ENCODE measurements at regions not wholly inside any gene's neighbourhood (a gene's known extent, or its start where the extent isn't known, plus 50 kb on each side); places are given as distances from the start of the nearest gene placed in this dataset.

DNA sequence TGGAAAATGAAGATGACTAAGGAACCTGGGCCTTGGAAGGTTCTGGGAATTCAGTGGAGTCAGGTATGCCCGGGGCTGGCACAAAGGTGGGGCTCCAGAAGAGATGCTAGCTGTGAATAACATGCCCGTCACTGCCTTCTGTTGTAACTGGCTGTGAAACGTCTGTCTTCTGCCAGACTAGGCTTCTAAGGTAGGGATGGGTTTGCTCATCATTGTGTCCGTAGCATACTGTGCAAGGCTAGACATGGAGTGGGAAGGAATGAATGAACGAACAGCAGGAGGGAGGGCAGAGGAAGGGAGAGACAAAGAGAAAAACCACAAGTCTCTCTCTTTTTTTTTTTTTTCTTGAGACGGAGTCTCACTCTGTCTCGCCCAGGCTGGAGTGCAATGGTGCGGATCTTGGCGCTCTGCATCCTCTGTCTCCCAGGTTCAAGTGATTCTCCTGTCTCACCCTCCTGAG, 327.4 kb downstream of the MN1 start:
- TF ChIP-seq, protein P1, sequence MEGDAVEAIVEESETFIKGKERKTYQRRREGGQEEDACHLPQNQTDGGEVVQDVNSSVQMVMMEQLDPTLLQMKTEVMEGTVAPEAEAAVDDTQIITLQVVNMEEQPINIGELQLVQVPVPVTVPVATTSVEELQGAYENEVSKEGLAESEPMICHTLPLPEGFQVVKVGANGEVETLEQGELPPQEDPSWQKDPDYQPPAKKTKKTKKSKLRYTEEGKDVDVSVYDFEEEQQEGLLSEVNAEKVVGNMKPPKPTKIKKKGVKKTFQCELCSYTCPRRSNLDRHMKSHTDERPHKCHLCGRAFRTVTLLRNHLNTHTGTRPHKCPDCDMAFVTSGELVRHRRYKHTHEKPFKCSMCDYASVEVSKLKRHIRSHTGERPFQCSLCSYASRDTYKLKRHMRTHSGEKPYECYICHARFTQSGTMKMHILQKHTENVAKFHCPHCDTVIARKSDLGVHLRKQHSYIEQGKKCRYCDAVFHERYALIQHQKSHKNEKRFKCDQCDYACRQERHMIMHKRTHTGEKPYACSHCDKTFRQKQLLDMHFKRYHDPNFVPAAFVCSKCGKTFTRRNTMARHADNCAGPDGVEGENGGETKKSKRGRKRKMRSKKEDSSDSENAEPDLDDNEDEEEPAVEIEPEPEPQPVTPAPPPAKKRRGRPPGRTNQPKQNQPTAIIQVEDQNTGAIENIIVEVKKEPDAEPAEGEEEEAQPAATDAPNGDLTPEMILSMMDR (IDR thresholded peaks at IDR 0.05), result no peak
- Histone ChIP-seq H3K9me3 (no peaks in the 10 kb centered on the region), H3K27me3 (peaks cover 9% of the 10 kb centered on the region), H3K27ac (no peak overlapping the region), H3K4me3 (ENCODE audit: low read depth in 1 of 2, low read length in 1 of 2) (no peak overlapping the region), H3K36me3 (no peaks in the 10 kb centered on the region), H3K4me1 (ENCODE audit: control insufficient read depth in 1 of 2, insufficient read depth in 1 of 2, low read depth in 1 of 2, low read length in 1 of 2) (no peaks in the 10 kb centered on the region)

DNA sequence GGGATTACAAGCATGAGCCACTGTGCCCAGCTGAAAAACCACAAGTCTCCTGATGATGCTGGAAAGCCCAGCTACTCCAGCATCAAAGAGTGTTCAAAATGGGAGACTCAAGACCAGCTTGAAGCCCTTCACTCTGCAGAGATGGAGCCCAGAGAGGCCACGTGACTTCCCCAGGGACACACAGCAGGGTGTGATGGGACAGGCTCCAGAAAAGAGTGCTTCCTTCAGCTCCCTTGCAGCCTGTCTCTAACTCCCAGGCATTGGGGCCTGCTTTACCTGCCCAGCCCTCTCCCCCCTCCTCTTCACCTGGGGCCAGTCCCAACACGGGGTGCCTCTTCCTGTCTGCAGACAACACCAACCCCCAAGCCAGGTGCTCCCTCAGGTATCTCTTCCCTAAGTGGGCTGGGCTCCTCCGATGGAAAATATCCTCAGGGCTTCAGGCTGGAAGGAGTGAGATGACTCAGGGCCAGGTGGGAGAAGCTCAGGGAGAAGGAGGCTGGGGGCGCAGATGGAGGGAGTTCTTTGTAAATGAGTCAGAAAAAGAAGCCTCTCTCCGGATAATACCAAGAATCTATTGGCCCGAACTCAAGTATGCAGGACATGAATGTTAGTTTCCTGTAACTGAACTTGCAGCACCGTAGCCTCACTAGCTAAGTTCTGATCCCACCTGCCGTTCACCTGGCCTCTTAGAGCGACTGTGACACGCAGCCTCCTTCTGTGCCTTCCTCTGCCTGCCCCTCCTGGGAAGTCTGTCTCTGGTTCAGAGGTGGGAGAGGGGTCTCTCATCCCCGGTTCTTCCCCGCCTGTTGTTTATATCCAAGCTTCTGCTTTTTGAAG, 326.6 kb downstream of the MN1 start:
- Histone ChIP-seq H3K4me1 (ENCODE audit: control insufficient read depth in 1 of 2, insufficient read depth in 1 of 2, low read depth in 1 of 2, low read length in 1 of 2) (no peaks in the 10 kb centered on the region), H3K36me3 (no peaks in the 10 kb centered on the region), H3K9me3 (no peaks in the 10 kb centered on the region), H3K4me3 (ENCODE audit: low read depth in 1 of 2, low read length in 1 of 2) (no peak overlapping the region), H3K27ac (no peak overlapping the region), H3K27me3 (peaks cover 9% of the 10 kb centered on the region)
- TF ChIP-seq, protein P1 (IDR thresholded peaks at IDR 0.05), result no peak

DNA sequence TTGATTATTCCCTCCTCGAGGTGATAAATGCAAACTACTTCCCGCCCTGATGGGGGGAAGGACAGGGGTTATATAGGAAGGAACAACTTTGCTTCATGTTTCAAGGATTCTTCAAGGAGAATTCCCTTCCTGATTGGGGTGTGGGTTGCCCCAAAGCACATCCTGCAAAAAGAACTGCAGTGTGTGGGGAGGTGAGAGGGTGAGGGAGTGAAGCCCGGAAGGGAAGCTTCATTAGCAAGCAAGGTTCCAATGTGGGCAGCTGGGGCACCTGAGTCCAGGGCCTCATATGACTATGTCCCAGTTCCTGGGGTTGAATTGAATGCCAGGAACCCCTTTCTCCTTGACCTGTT, 326.0 kb downstream of the MN1 start:
- Histone ChIP-seq H3K4me3 (ENCODE audit: low read depth in 1 of 2, low read length in 1 of 2) (no peak overlapping the region), H3K27ac (no peak overlapping the region), H3K9me3 (no peaks in the 10 kb centered on the region), H3K36me3 (no peaks in the 10 kb centered on the region), H3K27me3 (peaks cover 9% of the 10 kb centered on the region), H3K4me1 (ENCODE audit: control insufficient read depth in 1 of 2, insufficient read depth in 1 of 2, low read depth in 1 of 2, low read length in 1 of 2) (no peaks in the 10 kb centered on the region)
- TF ChIP-seq, protein P1 (IDR thresholded peaks at IDR 0.05), result no peak

DNA sequence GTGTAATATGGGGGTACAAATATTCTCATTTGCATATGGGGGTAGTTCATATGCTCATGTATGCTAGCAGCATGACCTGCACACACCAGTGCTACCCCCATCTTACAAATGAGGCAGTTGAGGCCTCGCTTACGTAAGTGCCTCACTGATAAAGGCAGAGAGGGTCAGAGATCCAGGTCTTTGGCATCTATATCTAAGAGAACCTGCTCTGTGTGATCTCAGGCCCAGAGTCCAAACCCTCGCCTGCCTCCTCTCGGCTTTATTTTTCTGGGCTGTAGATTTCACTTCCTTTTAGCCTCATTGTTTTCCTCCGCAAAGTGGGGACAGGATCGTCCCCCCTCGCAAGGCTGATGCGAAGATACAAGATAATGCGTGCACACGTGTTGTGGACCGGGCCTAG, 325.2 kb downstream of the MN1 start:
- no peaks in the 10 kb centered on the region for H3K9me3 ChIP-seq
- no peak overlapping the region for H3K4me3 ChIP-seq (ENCODE audit: low read depth in 1 of 2, low read length in 1 of 2)
- peaks cover 9% of the 10 kb centered on the region for H3K27me3 ChIP-seq
- no peaks in the 10 kb centered on the region for H3K4me1 ChIP-seq (ENCODE audit: control insufficient read depth in 1 of 2, insufficient read depth in 1 of 2, low read depth in 1 of 2, low read length in 1 of 2)
- H3K27ac ChIP-seq, result no peak overlapping the region
- no peaks in the 10 kb centered on the region for H3K36me3 ChIP-seq
- TF ChIP-seq, protein P1 (IDR thresholded peaks at IDR 0.05), result no peak

DNA sequence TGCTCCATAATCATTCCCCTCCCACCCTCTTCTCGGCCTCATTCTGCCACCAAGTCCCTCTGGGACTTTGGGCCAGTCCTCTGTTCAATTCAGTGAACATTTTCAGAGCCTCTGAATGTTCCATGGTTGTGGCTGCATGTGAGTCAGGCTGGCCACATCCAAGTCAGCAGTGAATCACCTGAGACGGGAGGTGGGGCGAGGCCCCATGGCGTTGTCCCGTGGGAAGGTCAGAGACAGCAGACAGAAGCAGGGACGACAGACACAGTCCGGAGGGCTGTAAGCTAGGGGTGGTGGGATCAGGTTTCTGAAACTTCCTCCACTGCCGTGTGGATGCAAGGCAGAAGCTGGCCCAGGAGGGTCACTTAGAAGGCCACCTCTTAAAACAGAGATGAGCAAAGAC, 324.8 kb downstream of the MN1 start:
- TF ChIP-seq, protein P1 (IDR thresholded peaks at IDR 0.05), result no peak
- Histone ChIP-seq H3K36me3 (no peaks in the 10 kb centered on the region), H3K27ac (no peak overlapping the region), H3K9me3 (no peaks in the 10 kb centered on the region), H3K4me1 (ENCODE audit: control insufficient read depth in 1 of 2, insufficient read depth in 1 of 2, low read depth in 1 of 2, low read length in 1 of 2) (no peaks in the 10 kb centered on the region), H3K27me3 (peaks cover 9% of the 10 kb centered on the region), H3K4me3 (ENCODE audit: low read depth in 1 of 2, low read length in 1 of 2) (no peak overlapping the region)
